Tibial artery (tissue), 4 donors: ENCODE measurements at regions not wholly inside any gene's neighbourhood (a gene's known extent, or its start where the extent isn't known, plus 50 kb on each side); places are given as distances from the start of the nearest gene placed in this dataset.

ENCODE experiments used
- DNase-seq, 2 donors: peaks; one replicate each; pipeline ENCODE4 v3.0.0-alpha.2; 2019
- H3K27ac ChIP-seq, 2 donors: fragments of 200-600 bp; sonication (generic) in 1 of 2; 1 replicate in 1 of 2; 2 replicates in 1 of 2; pipeline ENCODE4 v1.5.1; 2018 to 2019; ENCODE audit warnings: mild to moderate bottlenecking in 1 of 2
- H3K27me3 ChIP-seq, 2 donors: fragments of 200-600 bp; sonication (generic) in 1 of 2; one replicate each; pipeline versions ENCODE4 v1.5.1 to v1.6.0; 2016 to 2019
- H3K36me3 ChIP-seq, 3 donors: fragments of 200-600 bp; sonication (generic) in 2 of 3; one replicate each; pipeline ENCODE4 v1.5.1; 2016 to 2019; ENCODE audit warnings: mild to moderate bottlenecking in 2 of 3
- H3K4me1 ChIP-seq, 4 donors: fragments of 200-600 bp; sonication (generic) in 2 of 4; 1 replicate in 3 of 4; 2 replicates in 1 of 4; pipeline ENCODE4 v1.5.1; 2016 to 2019
- H3K4me3 ChIP-seq, 2 donors: fragments of 200-600 bp; sonication (generic) in 1 of 2; 1 replicate in 1 of 2; 2 replicates in 1 of 2; pipeline ENCODE4 v1.5.1; 2018 to 2019; ENCODE audit warnings: mild to moderate bottlenecking in 2 of 2
- H3K9me3 ChIP-seq, 3 donors: fragments of 200-600 bp; sonication (generic) in 1 of 3; one replicate each; pipeline ENCODE4 v1.5.1; 2016 to 2019
- CTCF ChIP-seq, 2 experiments: fragments of 200-600 bp in 1 of 2; fragments of 450-650 bp in 1 of 2; IDR thresholded peaks; one replicate each; pipeline ENCODE4 v1.5.1; 2017 to 2019; ENCODE audit warnings: antibody characterized with exemption in 2 of 2, mild to moderate bottlenecking in 1 of 2, moderate library complexity in 1 of 2
- intact Hi-C: fragments of 100-400 bp; cut with DNase I; formaldehyde crosslinking; loops from one replicate; pipeline ENCODE4 v1.15.0; 2023; ENCODE audit warnings: low total_unique reads

- no peaks in the 10 kb centered on the region for H3K9me3 ChIP-seq
- TF ChIP-seq CTCF (IDR thresholded peaks at IDR 0.05), result no peak
- no peaks in the 10 kb centered on the region for H3K4me1 ChIP-seq
- H3K27ac ChIP-seq, result no peak overlapping the region
- H3K27me3 ChIP-seq, result no peaks in the 10 kb centered on the region
- H3K36me3 ChIP-seq, result no peaks in the 10 kb centered on the region
- H3K4me3 ChIP-seq, result no peak overlapping the region
- intact Hi-C loops, result no loop called here
- no peak for DNase-seq
Measured at GRCh38 chr5:97543166-97543565, 360.1 kb upstream of the RIOK2 start.

GRCh38 chr5:97544240-97544639, 361.2 kb upstream of the RIOK2 start:
- DNase-seq, result no peak
- intact Hi-C loops, result no loop called here
- Histone ChIP-seq H3K27ac (no peak overlapping the region), H3K9me3 (no peaks in the 10 kb centered on the region), H3K36me3 (no peaks in the 10 kb centered on the region), H3K4me3 (no peak overlapping the region), H3K4me1 (no peaks in the 10 kb centered on the region), H3K27me3 (no peaks in the 10 kb centered on the region)
- no peak for TF ChIP-seq CTCF (IDR thresholded peaks at IDR 0.05)

- intact Hi-C loops, result no loop called here
- no peak overlapping the region for H3K27ac ChIP-seq
- no peak for DNase-seq
Measured at GRCh38 chr5:97544678-97545077, 361.6 kb upstream of the RIOK2 start.

GRCh38 chr5:97545446-97545845, 362.4 kb upstream of the RIOK2 start:
- no peak overlapping the region for H3K4me3 ChIP-seq
- H3K4me1 ChIP-seq, result no peaks in the 10 kb centered on the region
- no peak for TF ChIP-seq CTCF (IDR thresholded peaks at IDR 0.05)
- H3K27me3 ChIP-seq, result no peaks in the 10 kb centered on the region
- DNase-seq, result no peak
- intact Hi-C loops, result no loop called here
- H3K36me3 ChIP-seq, result no peaks in the 10 kb centered on the region
- H3K9me3 ChIP-seq, result no peaks in the 10 kb centered on the region
- H3K27ac ChIP-seq, result no peak overlapping the region

More at GRCh38 chr5:97544678-97545077, 361.6 kb upstream of the RIOK2 start:
- Histone ChIP-seq H3K36me3 (no peaks in the 10 kb centered on the region), H3K27me3 (no peaks in the 10 kb centered on the region), H3K9me3 (no peaks in the 10 kb centered on the region), H3K4me1 (no peaks in the 10 kb centered on the region), H3K4me3 (no peak overlapping the region)
- no peak for TF ChIP-seq CTCF (IDR thresholded peaks at IDR 0.05)

- H3K36me3 ChIP-seq, result no peaks in the 10 kb centered on the region
- no peaks in the 10 kb centered on the region for H3K9me3 ChIP-seq
- H3K27ac ChIP-seq, result no peak overlapping the region
- no peak overlapping the region for H3K4me3 ChIP-seq
- no peaks in the 10 kb centered on the region for H3K27me3 ChIP-seq
- no peak for TF ChIP-seq CTCF (IDR thresholded peaks at IDR 0.05)
- no peaks in the 10 kb centered on the region for H3K4me1 ChIP-seq
- DNase-seq, result no peak
- intact Hi-C loops, result no loop called here
Measured at GRCh38 chr5:97545886-97546535, 363.0 kb upstream of the RIOK2 start.

- Histone ChIP-seq H3K4me1 (no peaks in the 10 kb centered on the region), H3K27ac (no peak overlapping the region), H3K4me3 (no peak overlapping the region), H3K36me3 (no peaks in the 10 kb centered on the region), H3K9me3 (no peaks in the 10 kb centered on the region), H3K27me3 (no peaks in the 10 kb centered on the region)
- DNase-seq, result no peak
- intact Hi-C loops, result no loop called here
- TF ChIP-seq CTCF (IDR thresholded peaks at IDR 0.05), result no peak
Measured at GRCh38 chr5:97547430-97547829, 364.4 kb upstream of the RIOK2 start.
